AG04449 (cell line): ENCODE measurements at regions not wholly inside any gene's neighbourhood (a gene's known extent, or its start where the extent isn't known, plus 50 kb on each side); places are given as distances from the start of the nearest gene placed in this dataset.

Experiments used
- CTCF ChIA-PET: fragments of 350-600 bp; formaldehyde crosslinking; extraction: SDS; loops from one replicate; lab custom pipeline; 2021; ENCODE audit warnings: antibody characterized with exemption; lab: Yijun Ruan, JAX
- POLR2A ChIA-PET: fragments of 400-600, 350-600 bp; formaldehyde crosslinking; extraction: SDS; loops from one replicate; lab custom pipeline; 2020; ENCODE audit warnings: antibody characterized with exemption, inconsistent platforms; lab: Yijun Ruan, JAX
- DNase-seq: peaks from one replicate; pipeline ENCODE4 v3.0.0-alpha.2; 2010; ENCODE audit warnings: low read depth, low spot score
- H3K4me3 ChIP-seq: 2 replicates; pipeline ENCODE4 v1.5.1; 2011; ENCODE audit warnings: low read depth, mild to moderate bottlenecking, control low read depth, low read length
- CTCF ChIP-seq: IDR thresholded peaks from one replicate; pipeline ENCODE4 v1.5.1; 2011; ENCODE audit warnings: mild to moderate bottlenecking, moderate library complexity, low read length, control low read depth, inconsistent platforms; ENCODE audit not compliant: insufficient read depth; ENCODE audit errors: missing control alignments

DNA sequence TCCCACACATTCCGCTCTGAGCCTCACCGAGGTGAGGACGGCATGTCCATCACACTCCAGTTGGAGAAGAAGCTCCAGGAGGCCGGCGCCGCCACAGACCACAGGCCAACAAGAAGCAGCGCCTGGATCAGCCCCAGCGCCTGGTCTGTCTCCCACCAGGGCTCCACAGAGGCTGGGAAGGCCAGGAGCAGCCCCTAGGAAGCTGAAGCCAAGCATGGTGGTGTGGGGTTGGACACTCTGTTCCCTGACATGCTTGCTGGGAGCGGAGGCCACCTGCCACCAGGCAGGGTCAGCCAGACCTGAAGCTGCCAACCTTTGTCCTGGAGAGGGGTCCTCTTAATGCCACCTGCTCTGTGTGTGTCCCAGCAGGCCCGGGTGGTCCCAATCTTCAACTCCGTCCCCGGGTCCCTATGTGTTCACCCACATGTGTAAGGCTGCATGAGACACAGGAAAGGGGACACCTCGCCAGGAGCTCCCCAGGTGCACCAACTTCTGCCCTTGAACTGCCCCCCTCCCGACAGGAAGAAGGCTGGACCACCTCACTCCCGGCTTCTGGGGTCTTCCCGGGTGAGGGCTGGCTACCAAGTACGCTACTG, 140.1 kb upstream of the PPP1R26 start:
- no peak overlapping the region for H3K4me3 ChIP-seq
- no peak for TF ChIP-seq CTCF
- CTCF ChIA-PET, result interaction anchor here (2.7 kb wide), 1 partner anchor 253 kb away, joined by 9 read pairs; the partner anchor contains the start of gene OLFM1
- POLR2A ChIA-PET, result no interaction called here
- DNase-seq, result no peak

- ChIA-PET POLR2A (no interaction called here), CTCF (interaction anchor here (2.7 kb wide), 1 partner anchor 253 kb away, joined by 9 read pairs; the partner anchor contains the start of gene OLFM1)
- no peak for TF ChIP-seq CTCF
- no peak overlapping the region for H3K4me3 ChIP-seq
- no peak for DNase-seq
Measured at GRCh38 chr9:135340143-135340655, 139.4 kb upstream of the PPP1R26 start.

DNA sequence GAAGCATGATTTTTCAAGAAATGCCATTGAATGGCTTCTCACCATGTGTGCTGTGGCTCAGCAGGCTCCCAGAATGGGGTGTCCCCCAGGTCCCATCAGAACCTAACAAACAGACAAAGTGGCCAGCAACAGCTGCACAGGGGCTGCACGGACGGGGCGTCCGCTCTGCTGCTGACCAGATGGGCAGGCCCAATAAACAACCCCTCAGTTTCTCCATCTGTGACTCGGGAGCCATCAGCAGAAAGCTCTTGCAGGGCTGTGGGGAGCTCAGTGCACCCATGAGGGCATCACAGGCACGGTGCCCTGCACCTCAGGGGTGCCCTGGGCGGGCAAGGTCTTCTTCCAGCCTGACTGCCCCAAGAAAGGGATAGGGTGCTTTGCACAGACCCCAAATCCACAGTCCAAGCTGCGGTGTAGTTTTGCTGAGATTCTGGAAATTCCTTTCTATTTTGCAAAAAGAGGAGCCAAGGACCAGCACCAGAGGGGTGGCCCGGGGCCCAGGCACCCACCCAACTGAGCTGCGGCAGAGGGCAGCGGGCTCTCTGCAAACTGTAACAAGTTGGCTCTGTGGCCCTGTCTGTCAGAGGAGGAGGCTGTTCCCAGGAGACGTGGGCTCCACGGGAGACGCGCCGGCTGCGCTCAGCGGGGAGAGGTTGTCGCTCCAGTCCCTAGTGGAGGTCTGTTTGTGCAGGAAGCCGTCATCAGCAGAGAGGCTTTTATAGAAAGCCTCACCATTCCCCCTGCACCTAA, 138.7 kb upstream of the PPP1R26 start:
- ChIA-PET CTCF (interaction anchor here (2.7 kb wide), 1 partner anchor 254 kb away, joined by 9 read pairs; the partner anchor contains the start of gene OLFM1), POLR2A (no interaction called here)

DNA sequence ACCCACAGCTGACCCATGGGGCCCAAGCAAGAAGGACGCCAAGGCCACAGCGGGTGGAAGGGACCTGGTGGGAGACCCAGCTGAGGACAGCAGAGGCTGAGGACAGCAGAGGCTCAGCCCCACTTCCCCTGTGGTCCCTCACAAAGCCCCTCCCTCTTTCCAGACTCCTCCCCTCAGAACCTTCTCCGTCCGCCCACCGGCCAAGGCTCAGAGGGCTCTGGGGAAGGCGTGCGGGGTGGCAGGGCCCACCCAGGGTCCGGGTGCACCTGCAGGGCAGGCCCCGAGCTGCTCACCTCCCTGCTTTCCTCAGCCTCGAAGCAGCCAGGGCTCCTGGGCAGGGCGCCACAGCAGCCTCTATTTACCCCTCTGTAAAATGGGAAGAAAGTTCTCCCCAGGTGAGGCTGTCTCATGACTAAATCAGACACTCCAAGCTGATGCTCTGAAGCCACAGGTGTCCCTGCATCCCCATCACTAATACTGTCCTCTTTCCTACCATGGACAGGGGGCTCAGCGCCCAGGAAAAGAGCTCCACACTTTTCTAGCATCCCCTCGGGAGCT, 137.9 kb upstream of the PPP1R26 start:
- H3K4me3 ChIP-seq, result no peak overlapping the region
- DNase-seq, result no peak
- TF ChIP-seq CTCF, result no peak
- ChIA-PET POLR2A (no interaction called here), CTCF (interaction anchor here (2.7 kb wide), 1 partner anchor 255 kb away, joined by 9 read pairs; the partner anchor contains the start of gene OLFM1)

More for the DNA sequence above, 138.7 kb upstream of the PPP1R26 start:
- no peak overlapping the region for H3K4me3 ChIP-seq
- TF ChIP-seq CTCF, result no peak
- no peak for DNase-seq

GRCh38 chr9:135342206-135343130, 137.1 kb upstream of the PPP1R26 start:
- ChIA-PET CTCF (interaction anchor here (2.7 kb wide), 1 partner anchor 256 kb away, joined by 9 read pairs; the partner anchor contains the start of gene OLFM1), POLR2A (no interaction called here)
- TF ChIP-seq CTCF, result no peak
- DNase-seq, result no peak
- H3K4me3 ChIP-seq, result no peak overlapping the region
